G401 (cell line): ENCODE measurements at regions not wholly inside any gene's neighbourhood (a gene's known extent, or its start where the extent isn't known, plus 50 kb on each side); places are given as distances from the start of the nearest gene placed in this dataset.

Source experiments
- DNase-seq: peaks from one replicate; pipeline ENCODE4 v3.0.0-alpha.2; 2015; ENCODE audit warnings: low spot score
- in situ Hi-C: cut with HindIII; loops from 2 replicates; pipeline ENCODE4 v1.10.0; 2016; ENCODE audit warnings: low sequenced_read_pairs, mixed read lengths

GRCh38 chr3:73271-73670, 123.3 kb upstream of the CHL1 start:
- peak; percentile 15 for DNase-seq
- in situ Hi-C loops = no loop called here

DNA sequence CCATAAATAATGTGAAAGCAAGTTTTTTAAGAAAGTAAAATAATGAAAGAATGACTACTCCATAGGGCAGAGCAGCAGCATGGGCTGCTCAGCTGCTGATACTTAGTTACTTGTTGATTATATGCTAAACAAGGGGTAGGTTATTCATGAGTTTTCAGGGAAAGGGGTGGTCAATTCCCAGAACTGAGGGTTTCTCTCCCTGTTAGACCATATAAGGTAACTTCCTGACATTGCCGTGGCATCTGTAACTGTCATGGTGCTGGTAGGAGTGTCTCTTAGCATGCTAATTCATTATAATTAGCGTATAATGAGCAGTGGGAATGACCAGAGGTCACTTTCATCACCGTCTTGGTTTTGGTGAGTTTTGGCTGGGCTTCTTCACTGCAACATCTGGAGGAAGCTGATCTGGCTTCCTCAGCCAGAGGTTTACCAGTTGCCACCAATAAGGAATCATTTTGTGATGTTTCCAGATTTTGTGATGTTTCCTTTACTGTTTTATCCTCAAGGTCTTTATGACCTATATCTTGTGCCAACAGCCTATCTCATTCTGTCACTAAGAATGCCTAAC, 121.8 kb upstream of the CHL1 start:
- no peak for DNase-seq
- in situ Hi-C loops = no loop called here

- DNase-seq = no peak
- in situ Hi-C loops = no loop called here
These were observed 121.3 kb upstream of the CHL1 start for GRCh38 chr3:75260-75659.

GRCh38 chr3:79542-79941, 117.0 kb upstream of the CHL1 start:
- in situ Hi-C loops = no loop called here
- no peak for DNase-seq

GRCh38 chr3:82508-82907, 114.1 kb upstream of the CHL1 start:
- in situ Hi-C loops = no loop called here
- no peak for DNase-seq

DNA sequence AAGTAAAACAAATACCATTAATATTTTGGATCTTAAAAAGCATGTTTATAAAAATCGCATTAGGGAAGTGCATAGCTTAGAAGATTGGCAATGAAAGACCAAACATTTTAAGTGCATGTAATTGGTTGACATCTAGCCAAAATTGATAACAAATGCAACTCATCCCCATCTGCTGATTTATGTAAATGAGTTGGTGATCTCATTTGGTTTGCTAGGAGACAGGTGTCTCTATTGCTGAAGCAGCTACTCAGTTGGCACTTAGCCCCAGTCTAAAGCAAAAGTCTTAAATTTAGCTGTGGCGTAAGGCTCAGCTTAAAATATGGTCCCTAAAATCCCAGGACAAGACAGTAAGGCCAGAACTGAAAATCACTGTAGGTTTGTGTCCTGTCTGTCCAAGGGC, 113.5 kb upstream of the CHL1 start:
- in situ Hi-C loops = no loop called here
- DNase-seq = peak; percentile 14

DNA sequence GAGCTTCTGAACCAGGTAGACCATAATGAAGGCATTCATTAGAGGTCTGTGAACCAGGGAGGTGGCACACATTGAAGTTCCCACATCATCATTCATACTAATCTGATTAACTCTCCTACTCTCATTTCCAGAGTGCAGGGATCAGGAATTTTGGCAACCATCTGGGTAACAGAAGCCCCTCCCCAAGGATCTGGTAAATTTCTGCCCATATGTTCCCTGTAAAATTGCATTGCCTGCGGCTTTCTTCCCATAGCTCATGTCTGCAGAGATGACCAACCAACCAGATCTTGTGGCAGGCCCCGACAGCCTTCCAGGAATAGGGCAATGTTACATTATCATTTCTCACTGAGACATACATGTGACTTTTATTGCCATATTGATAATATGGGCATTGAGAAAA, 111.4 kb upstream of the CHL1 start:
- no peak for DNase-seq
- in situ Hi-C loops = no loop called here

DNA sequence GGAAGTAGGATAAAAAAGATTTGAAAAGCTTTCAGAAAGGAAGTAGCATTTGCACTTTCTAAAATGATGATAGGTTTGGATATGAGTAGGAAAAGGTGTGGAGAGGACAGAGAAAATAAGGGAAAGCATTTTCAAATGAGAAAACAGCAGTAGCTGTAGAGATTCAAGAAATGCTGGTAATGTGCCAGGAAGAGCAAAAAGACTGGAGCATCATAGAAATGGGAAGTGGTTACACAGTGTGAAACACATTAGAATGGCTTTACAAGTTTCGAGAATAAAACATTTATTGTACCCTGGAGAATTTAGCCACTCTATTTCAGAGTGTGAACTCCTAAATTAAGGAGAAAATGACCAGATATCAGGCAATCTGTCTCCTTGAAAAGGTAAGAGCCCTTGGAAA, 108.3 kb upstream of the CHL1 start:
- DNase-seq = no peak
- in situ Hi-C loops = no loop called here

DNA sequence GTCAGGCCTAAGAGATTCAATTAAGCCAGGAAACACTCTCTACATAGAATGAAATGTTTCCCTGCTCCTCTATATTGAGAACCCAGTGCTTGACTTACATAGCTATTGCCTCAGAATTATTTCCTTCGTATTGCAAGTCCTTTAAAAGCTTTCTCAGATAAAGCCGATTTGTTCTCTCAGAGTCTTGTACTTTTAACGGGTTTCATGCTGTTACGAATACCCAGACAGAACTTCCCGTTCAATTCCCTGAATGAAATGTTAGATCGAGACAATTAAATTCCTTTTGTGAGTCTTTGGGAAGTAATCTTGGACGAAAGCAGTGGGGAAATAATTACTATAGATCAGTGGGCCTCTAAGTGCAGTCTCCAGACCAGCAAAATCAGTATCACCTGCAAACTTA, 102.8 kb upstream of the CHL1 start:
- in situ Hi-C loops = no loop called here
- DNase-seq = no peak

DNA sequence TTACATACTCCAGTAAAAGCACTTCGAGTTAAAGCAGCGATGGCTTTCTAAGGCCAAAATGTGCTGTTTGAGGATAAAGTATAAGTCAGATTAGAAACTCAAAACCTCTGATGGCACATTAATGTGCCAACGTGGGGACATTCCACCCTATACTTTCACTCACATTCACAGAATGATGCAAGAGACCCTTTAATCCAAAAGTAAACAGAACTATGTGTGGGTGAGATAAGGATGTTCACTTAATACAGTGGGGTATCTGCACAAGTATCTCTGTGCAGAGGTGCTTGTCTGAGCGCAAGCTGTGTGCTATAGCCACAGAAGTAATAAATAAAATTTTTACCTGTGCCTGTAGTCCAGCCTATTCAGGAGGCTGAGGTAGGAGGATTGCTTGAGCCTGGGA, 100.3 kb upstream of the CHL1 start:
- DNase-seq = no peak
- in situ Hi-C loops = no loop called here

- DNase-seq = no peak
- in situ Hi-C loops = no loop called here
These were observed 98.9 kb upstream of the CHL1 start for GRCh38 chr3:97417-98258.

DNA sequence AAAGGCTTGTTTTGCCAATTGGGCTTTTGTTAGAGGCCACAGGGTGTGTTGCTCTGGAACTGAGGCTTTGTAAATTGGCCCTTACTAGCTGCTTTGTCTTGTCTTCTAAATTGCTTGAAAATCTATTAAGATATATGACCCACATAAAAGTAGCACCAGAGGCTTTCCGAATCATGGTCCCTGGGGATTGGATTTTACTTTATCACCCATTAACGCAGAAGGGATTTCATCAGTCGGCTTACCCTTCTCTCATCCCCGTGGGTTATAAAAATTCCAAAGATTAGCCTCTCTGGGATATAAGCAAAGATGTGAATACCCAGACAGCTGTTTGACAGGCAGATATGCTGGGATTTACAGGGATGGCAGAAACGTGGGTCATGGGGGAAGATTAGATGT, 98.3 kb upstream of the CHL1 start:
- DNase-seq = no peak
- in situ Hi-C loops = no loop called here

DNA sequence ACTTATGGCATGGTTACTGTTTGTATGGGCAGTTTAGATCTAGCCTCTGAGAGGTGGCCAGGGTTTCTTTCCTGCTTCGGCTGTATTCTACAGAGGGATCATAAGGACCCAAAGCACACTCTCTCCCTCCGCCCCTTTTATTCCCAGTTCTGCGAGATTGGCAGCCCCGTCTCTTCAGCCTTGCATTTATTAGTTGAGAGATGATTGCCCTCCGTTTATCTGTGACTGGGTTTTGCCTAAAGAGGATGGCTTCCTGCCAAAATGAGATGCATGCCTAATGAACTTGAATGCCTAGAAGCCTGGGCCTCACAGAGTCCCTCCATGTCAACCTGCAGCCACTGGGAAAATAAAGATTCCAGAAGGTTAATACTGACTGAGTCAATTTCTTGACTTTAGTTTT, 97.1 kb upstream of the CHL1 start:
- in situ Hi-C loops = no loop called here

DNA sequence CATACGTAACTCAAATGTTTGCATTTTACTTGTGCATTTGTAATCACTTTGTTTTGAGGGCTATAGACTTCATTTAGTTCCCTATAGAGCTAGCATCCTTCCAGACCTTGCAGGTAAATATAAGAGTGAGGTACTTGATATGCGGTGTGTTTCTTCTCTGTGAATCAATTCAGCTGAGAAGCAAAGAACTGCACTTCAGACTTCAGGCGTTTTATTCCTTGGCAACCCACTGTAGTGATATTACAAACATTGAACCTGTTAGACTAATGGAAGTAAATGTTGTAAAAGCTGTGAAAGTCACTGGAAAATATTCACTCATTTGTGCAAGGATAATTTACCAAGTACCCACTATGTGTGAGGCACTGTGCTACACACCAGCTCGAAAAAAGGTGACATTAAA, 94.1 kb upstream of the CHL1 start:
- in situ Hi-C loops = no loop called here
- DNase-seq = no peak

More for the DNA sequence above, 97.1 kb upstream of the CHL1 start:
- DNase-seq = no peak

DNA sequence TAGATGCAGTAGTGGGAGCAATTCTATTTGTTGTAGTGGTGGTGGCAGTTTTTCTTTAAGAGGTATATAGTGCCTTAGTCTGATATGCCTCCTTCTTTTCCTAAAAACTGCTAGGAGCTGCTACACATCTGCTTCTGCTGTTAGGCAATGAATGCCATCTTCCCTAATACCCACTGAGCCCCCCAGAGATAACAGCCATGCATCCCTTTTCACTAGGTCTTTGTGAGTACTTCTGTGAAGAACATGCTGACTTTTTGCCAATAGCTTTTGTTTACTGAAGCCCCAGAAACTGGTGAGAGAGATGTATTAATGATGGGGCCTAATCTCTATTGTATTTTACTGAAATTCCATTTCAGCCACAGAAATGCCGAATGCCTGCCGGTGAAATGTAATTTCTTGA, 92.6 kb upstream of the CHL1 start:
- no peak for DNase-seq

DNA sequence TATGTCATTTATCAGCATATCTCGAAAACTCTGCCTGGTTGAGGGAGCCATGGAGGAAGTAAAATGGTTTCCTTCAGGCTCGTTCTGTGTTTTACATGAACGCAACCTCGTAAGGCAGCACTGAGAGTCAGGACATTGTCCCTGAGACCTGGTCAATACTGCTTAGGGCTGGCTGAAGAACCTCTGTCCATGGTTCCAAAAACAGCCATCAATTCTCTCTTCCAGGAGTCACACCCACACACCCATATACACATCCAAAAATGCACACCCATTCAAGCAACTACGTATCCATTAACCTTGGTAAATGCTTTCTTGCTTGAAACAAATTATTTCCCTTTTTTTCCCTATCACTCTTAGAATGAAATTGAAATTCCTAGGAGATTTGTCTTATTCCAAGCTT, 91.0 kb upstream of the CHL1 start:
- in situ Hi-C loops = no loop called here
- no peak for DNase-seq

More for the DNA sequence above, 92.6 kb upstream of the CHL1 start:
- in situ Hi-C loops = no loop called here

DNA sequence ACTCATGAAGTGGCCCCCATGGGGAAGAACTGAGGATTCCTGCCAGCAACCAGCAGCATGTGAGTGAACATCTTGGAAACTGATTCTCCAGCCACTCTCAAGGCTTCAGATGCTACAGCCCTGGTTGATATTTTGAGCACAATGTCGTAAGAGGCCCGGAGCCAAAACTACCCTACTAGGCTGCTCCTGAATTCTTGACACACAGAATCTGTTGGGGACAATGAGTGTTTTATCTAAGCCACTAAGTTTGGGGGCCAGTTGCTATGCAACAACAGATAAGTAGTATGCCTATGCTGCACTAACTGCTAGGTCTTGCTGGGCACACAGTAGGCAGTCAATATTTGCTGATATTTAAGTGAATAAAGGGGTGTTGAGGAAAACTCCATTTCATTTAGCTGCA, 89.9 kb upstream of the CHL1 start:
- no peak for DNase-seq
- in situ Hi-C loops = no loop called here

DNA sequence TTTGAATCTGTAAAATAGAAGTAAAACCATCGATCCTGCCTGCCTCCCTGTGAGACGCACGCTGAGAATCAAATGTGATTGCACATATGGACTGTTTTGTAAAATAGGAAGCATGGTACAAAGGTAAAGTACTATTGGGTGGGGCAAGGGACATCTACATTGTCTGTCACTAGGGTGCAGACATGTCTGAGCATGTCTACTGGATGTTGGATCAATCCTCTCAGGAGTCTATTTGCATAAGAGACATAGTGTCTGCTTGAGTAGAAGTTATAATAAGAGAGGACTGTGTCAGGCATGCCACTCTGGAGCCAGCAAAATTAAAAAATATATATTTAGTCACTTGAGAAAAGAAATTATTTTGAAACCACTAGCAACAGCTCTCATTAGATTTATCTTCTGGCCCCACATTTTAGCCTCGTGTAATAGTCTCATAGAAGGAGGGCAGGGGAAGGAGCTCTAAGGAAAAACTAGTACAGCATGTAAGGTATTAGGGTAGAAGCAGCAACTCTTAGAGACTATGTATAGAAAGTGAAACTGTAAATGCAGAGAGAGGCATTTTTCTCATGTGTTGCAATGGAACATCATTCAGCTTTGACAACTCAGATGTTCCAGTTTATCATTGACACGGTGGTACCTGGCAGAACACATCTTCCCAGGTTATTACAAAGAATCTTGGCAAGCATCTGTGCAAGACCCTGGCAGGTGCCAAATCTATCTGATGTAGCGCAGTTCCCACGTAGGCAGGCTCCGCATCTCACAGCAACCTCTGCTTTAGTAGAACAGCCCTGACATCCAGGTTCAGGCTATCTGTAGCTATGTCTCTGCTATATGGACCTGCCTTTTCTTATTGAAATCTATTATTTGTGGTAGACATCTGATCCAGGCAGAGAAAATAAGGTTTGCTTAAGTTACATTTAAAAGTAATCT, 85.2 kb upstream of the CHL1 start:
- no peak for DNase-seq
- in situ Hi-C loops = no loop called here

DNA sequence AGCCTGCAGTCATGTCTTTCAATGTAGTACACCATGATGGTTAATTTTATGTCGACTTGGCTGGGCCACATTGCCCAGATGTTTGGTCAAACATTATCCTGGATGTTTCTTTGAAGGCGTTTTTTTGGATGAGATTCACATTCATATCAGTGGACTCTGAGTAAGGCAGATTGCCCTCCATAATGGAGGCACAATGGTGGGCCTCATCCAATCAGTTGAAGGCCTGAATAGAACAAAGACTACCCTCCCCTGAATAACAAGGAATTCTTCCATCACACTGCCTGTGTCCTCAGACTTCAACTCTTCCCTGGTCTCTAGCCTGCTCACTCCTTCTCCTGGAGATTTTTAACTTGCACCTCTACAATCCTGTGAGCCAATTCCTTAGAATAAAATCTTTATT, 83.8 kb upstream of the CHL1 start:
- no peak for DNase-seq
- in situ Hi-C loops = no loop called here

DNA sequence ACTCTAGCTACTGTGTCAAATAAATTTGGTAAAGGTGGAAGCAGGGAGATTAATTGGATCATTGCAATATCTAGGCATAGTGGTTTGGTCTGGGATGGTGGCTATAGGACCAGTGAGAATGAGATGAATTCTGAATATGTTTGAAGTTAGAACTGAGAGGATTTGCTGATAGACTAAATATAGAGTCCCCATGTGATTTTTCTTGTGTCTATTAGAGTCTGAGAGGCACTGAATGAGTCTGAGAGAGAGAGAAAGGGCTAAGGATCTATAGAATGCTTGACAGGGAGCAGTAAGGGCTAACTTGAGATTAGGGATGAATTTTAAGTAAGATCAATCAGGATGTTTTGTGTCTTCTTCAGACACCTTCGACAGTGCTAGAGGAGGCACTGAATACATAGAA, 77.9 kb upstream of the CHL1 start:
- no peak for DNase-seq
- in situ Hi-C loops = no loop called here
